Right lung (tissue), 2 donors: ENCODE measurements at regions not wholly inside any gene's neighbourhood (a gene's known extent, or its start where the extent isn't known, plus 50 kb on each side); places are given as distances from the start of the nearest gene placed in this dataset.
A peak's percentile ranks its signal among the peaks of the same experiment; 100 is the strongest.

Experiments used
- DNase-seq, 2 donors: peaks; one replicate each; pipeline ENCODE4 v3.0.0-alpha.2; 2013

DNA sequence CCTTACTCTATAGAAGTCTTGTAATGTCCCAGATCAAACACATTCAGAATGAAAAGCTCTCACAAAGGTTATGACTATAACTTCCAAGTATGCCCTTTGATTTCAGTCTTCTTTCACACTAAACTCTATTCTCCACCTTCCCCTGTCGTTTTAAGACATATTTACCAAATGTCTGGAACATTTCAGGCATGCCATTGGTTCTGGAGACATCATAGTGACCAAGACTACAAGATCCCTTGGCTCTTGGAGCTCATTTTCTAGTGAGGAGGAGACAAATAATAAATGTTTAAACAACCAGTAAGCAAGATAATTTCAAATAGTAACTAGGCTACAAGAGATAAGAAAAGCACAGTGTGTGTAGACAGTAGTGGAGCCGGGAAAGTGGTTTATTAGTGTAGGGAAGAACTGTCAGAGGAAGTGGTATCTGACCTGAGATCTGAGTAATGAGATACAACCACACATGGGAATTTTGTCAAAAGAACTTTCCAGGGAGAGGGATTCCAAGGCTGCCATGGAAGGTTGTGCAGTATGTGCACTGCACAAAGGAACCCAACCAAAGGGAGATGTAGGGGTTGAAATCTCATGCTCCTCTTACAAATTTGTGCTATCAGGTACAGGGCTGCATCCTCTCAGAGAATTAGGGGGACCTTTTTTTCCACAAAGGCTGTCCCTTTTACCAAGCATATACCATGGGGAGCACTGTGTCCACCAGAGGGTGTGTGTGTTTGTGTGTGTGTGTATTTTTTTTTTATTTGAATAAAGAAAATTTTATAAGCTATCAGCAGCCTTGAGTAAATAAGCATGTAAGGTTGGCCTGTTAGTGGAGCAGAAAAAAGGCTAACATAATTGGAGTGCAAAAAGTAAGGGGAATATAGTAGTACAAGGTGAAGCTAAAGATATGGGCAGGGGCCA is 1279.1 kb upstream of the WWC1 start:
- DNase-seq: no peak

GRCh38 chr5:167014401-167015056 is 1276.9 kb upstream of the WWC1 start:
- DNase-seq: no peak

DNA sequence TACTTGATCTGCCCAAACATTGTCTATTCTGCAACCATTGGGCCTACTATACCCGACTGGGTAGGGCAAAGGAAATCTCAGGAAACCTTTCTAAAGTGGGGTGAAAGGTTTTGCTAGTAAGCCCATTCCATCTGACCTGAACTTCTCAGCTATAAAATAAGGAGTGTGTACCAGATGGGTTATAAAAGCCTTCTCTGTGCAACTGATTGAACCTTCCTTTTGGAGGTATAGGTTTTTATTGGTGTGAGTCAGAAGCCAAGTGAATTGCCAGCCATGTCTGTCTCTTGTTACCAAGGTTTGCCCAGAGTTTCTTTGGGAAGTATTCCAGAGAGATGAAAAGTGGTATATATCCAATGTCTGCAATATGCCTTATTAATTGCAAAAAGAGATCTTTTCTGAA is 1271.0 kb upstream of the WWC1 start:
- no peak for DNase-seq

DNA sequence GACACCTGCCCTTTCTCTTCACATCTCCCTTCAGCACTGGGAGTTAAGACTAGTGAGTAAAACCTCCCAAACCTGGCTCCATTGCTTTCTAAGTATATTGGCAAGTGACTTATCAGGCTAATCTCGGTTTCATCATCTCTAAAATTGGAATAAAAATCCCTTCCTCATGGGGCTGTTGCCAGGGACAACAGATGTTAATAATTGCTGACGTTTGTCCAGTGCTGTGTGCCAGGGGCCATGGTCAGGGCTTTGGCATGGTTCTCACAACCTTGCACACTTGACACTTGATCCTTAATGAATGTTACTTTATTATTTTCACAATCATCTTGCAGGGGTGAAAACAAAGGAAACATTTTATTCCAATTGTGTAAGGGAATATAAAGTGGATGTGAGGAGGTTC is 1262.0 kb upstream of the WWC1 start:
- no peak for DNase-seq

- DNase-seq: no peak
These were observed 1260.8 kb upstream of the WWC1 start for GRCh38 chr5:167030500-167031120.

GRCh38 chr5:167036585-167036984 is 1254.9 kb upstream of the WWC1 start:
- DNase-seq: no peak

DNA sequence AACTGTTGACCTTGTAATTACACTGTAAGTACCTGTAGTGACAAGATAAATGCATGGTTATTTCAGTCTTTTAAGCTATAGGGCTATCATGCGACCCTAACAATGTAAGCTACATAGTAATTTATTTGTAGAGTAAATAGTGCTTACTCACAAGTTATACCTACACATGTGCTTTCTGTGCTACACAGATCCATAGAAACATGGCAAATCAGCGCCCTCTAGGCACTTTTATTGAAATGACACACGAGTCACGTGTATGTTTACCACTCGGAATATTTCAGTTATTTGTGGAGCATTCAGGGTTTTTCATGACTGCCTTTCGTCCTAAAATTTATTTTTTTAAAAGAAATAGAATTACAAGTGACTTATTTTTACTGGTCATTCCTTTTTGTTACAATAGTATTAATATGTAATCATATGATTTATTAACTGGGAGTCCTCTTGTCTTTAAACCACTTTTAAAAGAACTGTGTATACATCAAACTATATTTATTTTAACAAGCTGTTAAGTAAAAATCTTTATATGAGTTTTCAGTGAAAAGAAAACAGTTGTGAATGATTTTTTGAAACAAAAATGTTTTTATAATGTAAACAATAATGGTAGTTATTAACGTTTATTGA is 1242.3 kb upstream of the WWC1 start:
- DNase-seq: peak in 1 of 2 donors; percentile 46

DNA sequence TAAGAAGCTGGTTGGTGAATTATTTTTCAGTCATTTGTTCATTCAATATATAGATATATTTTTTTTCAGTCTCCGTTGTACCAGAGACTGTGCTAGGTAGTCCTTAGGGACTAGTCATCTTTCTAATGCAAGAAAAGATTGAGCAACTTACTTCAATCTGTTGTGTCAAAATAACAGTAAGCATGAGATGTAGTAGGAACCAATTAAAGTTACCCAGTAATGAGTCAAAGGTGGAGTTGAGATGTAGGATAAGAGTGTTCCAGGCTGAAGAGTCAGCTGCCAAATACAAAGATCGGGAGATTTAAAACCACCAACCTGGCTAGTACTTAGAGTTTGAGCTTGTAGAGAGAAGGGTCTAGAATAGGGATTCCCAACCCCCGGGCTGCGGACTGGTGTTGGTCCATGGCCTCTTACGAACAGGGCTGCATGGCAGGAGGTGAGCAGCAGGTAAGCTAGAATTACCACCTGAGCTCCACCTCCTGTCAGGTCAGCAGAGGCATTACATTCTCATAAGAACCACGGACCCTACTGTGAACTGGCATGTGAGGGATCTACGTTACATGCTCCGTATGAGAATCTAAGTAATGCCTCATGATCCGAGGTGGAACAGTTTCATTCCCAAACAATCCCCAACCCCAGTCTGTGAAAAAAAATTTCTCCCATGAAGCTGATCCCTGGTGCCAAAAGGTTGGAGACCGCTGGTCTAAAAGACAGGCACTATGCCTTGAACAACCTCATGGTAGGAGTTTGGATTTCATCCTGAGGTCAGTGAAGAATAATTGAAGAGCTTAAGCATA is 1241.5 kb upstream of the WWC1 start:
- no peak for DNase-seq

DNA sequence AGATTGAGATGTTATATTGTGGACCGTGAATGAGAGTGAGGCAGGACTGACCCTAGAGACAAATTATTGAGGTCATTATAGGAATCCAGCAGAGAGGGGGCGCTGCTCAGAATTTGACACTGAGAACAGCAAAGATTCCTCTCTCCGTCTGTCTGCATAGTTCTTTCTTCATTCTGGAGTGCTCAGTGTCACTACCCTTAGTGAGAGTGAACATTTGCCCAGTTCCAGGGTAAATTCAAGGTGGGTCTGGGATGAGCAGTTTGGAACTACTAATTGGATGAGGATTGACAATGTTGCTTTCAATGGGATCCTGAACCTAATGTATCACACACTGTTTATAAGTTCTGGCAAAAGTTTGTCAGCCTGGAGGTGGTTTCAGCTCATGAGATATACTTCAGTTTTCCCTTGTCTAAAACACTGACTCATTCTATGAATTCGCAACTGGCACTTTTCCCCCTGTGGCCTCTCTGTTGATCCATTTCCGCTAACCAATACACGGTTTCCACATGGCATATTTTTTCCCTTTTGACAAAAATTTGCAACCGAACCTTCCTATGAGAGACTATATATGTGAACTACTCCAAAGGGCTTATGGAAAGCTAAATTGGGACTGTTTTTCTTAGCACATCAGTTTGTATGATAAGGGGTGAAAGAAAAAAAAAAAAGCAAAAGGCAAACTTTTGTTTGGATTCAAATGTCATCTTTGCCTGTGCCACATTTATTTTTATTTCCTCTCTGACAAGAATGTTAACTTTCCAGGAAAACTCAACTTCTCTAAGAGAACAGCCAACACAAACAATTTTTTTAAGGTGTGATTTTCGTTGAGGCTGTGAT is 1240.7 kb upstream of the WWC1 start:
- DNase-seq: no peak

- no peak for DNase-seq
These were observed 1240.1 kb upstream of the WWC1 start for GRCh38 chr5:167051402-167051768.

DNA sequence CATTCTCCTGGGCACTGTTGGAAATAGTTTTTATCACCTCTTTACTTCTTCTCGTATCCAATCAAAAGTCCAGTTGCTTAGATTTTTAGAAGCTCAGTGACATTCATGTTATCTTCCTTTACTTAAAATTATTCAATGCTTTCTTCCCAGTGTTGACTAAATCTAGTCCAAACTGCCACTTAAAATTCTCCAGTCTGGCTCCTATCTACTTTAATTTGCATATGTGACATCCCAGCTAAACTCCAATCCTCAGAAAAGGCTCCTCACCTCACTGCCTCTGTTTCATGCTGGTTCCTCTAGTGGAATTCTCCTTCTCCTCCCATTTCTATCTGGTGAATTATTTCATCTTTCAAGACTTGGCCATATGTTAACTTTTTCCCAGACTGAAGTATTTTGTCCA is 1238.7 kb upstream of the WWC1 start:
- no peak for DNase-seq

- peak; percentile 20 to 33 for DNase-seq
These were observed 1233.8 kb upstream of the WWC1 start for GRCh38 chr5:167057665-167058064.

DNA sequence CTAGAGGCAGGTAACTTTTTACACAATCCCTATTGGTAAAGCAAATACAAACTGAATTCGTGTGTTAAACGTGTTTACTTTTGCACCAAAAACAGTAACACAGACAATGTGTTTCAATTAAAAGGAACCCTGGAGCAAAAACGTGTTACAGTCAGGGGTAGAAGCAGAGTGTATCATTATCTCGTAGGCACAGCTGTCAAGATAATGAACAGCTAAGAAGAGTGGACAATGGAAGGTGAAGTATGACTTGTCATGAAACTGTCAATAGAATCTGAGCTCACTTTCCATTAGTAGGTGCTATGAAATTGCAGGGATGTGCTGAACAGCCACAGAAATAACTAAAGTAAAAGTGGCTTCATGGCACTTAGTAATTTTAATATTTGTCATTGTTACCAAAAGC is 1229.8 kb upstream of the WWC1 start:
- no peak for DNase-seq

- DNase-seq: no peak
These were observed 1228.3 kb upstream of the WWC1 start for GRCh38 chr5:167063116-167063515.

- DNase-seq: no peak
These were observed 1227.7 kb upstream of the WWC1 start for GRCh38 chr5:167063788-167064187.

DNA sequence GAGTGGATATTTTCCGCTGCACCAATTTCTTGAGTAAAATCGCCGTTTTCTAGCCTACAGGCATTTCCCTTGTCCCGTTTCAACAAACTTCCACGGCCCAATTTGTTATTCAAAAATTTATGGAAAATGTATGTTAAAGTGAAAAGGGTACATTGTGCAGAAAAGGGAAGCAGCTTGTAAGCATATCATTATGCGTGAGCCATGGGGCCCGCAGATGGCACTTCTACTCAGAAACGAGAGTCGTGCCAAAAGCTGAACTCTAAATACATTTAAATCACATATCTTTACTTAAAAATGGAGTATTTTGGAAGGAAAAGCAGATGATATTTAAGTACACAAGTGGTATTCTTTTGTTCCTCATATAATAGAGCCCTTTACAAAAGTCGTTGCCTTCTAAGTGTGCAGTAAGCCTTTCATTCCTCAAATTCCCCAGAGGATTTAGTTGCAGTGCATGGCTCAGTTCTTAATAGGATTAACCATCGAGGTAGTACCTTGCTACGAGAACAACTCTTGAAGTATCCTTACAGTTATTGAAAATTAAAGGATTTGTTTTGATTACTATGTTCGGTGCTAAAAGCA is 1227.2 kb upstream of the WWC1 start:
- no peak for DNase-seq

- no peak for DNase-seq
These were observed 1225.7 kb upstream of the WWC1 start for GRCh38 chr5:167065794-167066193.

DNA sequence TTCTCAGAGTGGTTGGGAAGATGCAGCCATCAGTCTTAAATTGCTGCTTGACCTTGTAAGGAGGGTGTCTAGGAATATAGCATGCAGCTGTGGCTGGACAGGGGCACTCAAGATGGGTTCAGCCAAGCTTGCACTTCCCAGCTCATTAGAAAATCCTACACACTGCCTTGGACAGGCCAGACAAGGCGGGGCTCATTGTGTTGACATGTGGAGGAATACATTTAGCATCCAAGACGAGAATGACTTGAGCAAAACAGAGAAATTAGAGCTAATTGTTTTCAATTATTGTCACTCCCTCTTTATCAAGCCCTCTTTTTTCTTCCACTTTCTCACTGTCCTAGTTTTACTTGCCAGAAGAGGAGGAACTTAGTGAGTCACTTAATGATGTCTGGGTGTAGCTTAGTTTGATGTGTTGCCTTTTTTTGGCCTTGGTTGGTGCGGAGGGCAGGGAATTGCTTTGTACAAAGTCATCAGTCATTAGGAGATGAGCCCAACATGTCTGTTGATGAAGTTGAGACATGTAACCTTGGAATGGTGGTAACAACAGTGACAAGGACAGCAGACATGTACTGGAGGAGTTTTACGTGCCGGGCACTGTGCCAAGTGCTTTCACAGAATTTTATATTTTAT is 1219.3 kb upstream of the WWC1 start:
- DNase-seq: peak; percentile 71 to 77

DNA sequence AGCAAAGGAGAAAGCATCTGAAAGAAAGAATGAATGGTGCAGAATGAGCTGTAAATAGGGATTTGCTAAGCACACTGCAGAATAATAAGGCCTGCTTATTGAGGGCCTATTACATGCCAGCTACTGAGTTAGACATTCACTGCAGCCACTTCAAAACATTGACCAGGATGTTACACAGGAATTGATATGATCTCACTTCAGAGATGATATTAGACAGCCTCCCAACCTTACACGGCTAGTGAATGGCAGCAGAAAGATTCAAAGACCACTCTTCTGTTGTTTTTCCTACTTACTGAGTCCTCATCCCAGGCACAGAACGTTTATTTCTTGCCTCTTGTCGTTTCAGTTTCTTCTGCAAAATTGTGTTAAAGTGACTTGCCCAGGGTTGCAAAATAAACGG is 1209.9 kb upstream of the WWC1 start:
- DNase-seq: no peak

- DNase-seq: no peak
These were observed 1194.6 kb upstream of the WWC1 start for GRCh38 chr5:167096816-167097215.
